ENCODE measurements at regions not wholly inside any gene's neighbourhood (a gene's known extent, or its start where the extent isn't known, plus 50 kb on each side); places are given as distances from the start of the nearest gene placed in this dataset.
A peak's percentile ranks its signal among the peaks of the same experiment; 100 is the strongest.
"Not testable (repeated sequence)": the region's sequence is repeated elsewhere in the genome, so short reads cannot be mapped to it uniquely, and the experiment has no call there.

- no peaks in the 10 kb centered on the region for H3K27me3 ChIP-seq
- H3K27ac ChIP-seq, result no peak overlapping the region
- intact Hi-C loops (cut with DNase I; ENCODE audit: low total_unique reads), result no loop called here
- H3K36me3 ChIP-seq, result no peaks in the 10 kb centered on the region
- no peak for TF ChIP-seq CTCF (IDR thresholded peaks at IDR 0.05)
- H3K9me3 ChIP-seq, result no peaks in the 10 kb centered on the region
- H3K4me3 ChIP-seq, result no peak overlapping the region
- no peaks in the 10 kb centered on the region for H3K4me1 ChIP-seq
- peak in 1 of 2 donors; percentile 50 for DNase-seq
Observed at GRCh38 chrY:10092342-10092741, 564.7 kb downstream of the TSPY10 start.

DNA sequence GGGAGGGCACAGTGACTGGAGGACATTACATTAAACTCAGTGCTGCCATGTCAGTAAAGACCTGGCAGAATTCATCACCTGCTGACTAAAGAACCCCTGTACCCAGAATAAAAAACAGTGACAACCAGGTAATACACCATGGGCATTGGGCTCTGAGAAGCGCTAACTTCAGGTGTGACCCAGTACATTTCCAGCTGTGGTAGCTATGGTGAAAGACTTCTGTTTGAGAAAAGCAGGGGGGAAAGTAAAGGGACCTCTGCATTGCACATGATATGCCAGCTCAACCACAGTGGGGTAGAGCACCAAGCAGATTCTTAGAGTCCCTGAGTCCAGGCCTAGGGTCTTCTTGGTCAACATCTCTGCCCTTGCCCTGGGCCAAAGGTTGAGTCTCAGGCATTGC is 578.6 kb downstream of the TSPY10 start:
- intact Hi-C loops (cut with DNase I; ENCODE audit: low total_unique reads); H3K4me3 ChIP-seq; H3K27me3 ChIP-seq; H3K36me3 ChIP-seq; H3K27ac ChIP-seq; DNase-seq; H3K4me1 ChIP-seq; H3K9me3 ChIP-seq: not testable (repeated sequence)

Measured in tibial artery (tissue), 4 donors.